ENCODE measurements at regions not wholly inside any gene's neighbourhood (a gene's known extent, or its start where the extent isn't known, plus 50 kb on each side); places are given as distances from the start of the nearest gene placed in this dataset.
A peak's percentile ranks its signal among the peaks of the same experiment; 100 is the strongest.

DNA sequence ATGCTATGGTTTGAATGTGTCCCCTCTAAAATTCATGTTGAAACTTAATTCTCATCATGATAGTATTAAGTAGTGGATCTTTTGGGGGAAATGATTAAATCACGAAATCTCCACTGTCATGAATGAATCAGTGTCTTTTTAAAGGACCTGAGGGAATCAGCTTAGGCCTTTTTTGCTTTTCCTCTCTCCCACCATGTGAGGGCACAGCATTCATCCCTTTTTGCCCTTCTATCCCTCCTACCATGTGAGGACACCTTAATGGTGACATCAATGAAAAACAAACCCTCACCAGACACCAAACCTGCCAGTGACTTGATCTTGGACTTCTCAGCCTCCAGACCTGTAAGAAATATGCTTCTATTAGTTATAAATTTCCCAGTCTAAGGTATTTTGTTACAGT lies 247.1 kb upstream of the UBE2E3 start:
- no peak overlapping the region for H3K4me2 ChIP-seq (ENCODE audit: unreplicated experiment)
- 0 out of 2 replicates have a peak, but pooled peaks cover under 1% of the 10 kb centered on the region for H3K9me2 ChIP-seq (ENCODE audit: insufficient read depth)
- no peaks in the 10 kb centered on the region for H3K36me3 ChIP-seq (ENCODE audit: low read depth)
- no peak overlapping the region for H2AFZ ChIP-seq
- no peaks in the 10 kb centered on the region for H4K20me1 ChIP-seq (ENCODE audit: insufficient read depth)
- no peaks in the 10 kb centered on the region for H3K27me3 ChIP-seq (replicated peaks; ENCODE audit: insufficient read depth)
- no peak overlapping the region for H3K4me3 ChIP-seq
- DNase-seq, result no peak
- H3K79me2 ChIP-seq (ENCODE audit: insufficient read depth), result no peaks in the 10 kb centered on the region
- WGBS, 2 experiments (ENCODE audit: low coverage in 1 of 2, low lambda C conversion rate in 2 of 2, missing lambda C conversion rate in 2 of 2), result 78 to 80% methylated on average over 1 of the region's 1 CpG
- H3F3A ChIP-seq (ENCODE audit: insufficient read depth), result no peaks in the 10 kb centered on the region; the same call in 1 of the 2 replicates
- no peak overlapping the region for H3K27ac ChIP-seq
- peaks cover 17% of the 10 kb centered on the region for H3K4me1 ChIP-seq (ENCODE audit: insufficient read depth)
- no peak overlapping the region for H3K9ac ChIP-seq
- in situ Hi-C loops (cut with MboI), result no loop called here
- no peaks in the 10 kb centered on the region for H3K9me3 ChIP-seq (ENCODE audit: low read depth)
- no peak for TF ChIP-seq EZH2phosphoT487 (IDR thresholded peaks at IDR 0.05; ENCODE audit: insufficient read depth, low read depth)
- TF ChIP-seq EZH2 (IDR thresholded peaks at IDR 0.05; ENCODE audit: insufficient read depth, poor library complexity, severe bottlenecking), result no peak

DNA sequence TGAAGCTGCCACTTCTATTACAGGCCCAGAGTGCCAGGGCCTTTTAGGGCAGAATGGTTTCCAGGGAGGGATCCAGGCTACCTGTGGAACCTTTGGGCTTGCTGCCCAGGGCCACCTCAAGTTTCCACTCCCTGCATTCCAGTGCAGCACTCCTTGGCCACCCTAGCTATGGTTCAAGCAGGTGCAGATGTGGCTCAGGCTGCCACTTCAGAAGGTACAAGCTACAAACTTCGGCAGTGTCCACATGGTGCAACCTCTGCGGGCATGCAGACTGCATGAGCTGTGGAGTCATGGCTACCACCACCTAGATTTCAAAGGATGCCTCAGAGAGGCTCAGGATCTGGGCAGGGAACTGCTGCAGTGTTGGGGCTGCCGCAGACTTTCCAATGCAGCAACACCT lies 248.1 kb upstream of the UBE2E3 start:
- no peak overlapping the region for H3K4me2 ChIP-seq (ENCODE audit: unreplicated experiment)
- H3K79me2 ChIP-seq (ENCODE audit: insufficient read depth), result no peaks in the 10 kb centered on the region
- no peaks in the 10 kb centered on the region for H3K27me3 ChIP-seq (replicated peaks; ENCODE audit: insufficient read depth)
- no peaks in the 10 kb centered on the region for H4K20me1 ChIP-seq (ENCODE audit: insufficient read depth)
- H3K36me3 ChIP-seq (ENCODE audit: low read depth), result no peaks in the 10 kb centered on the region
- peaks cover 17% of the 10 kb centered on the region for H3K4me1 ChIP-seq (ENCODE audit: insufficient read depth)
- H3F3A ChIP-seq (ENCODE audit: insufficient read depth), result no peaks in the 10 kb centered on the region; the same call in 1 of the 2 replicates
- no peak overlapping the region for H3K9ac ChIP-seq
- H2AFZ ChIP-seq, result no peak overlapping the region
- TF ChIP-seq EZH2 (IDR thresholded peaks at IDR 0.05; ENCODE audit: insufficient read depth, poor library complexity, severe bottlenecking) (no peak), EZH2phosphoT487 (IDR thresholded peaks at IDR 0.05; ENCODE audit: insufficient read depth, low read depth) (no peak)
- H3K4me3 ChIP-seq, result no peak overlapping the region
- WGBS, 2 experiments (ENCODE audit: low coverage in 1 of 2, low lambda C conversion rate in 2 of 2, missing lambda C conversion rate in 2 of 2), result 96 to 100% methylated on average over 3 of the region's 3 CpGs
- no peaks in the 10 kb centered on the region for H3K9me3 ChIP-seq (ENCODE audit: low read depth)
- no peak for DNase-seq
- no peak overlapping the region for H3K27ac ChIP-seq
- H3K9me2 ChIP-seq (ENCODE audit: insufficient read depth), result 0 out of 2 replicates have a peak, but pooled peaks cover 3% of the 10 kb centered on the region
- in situ Hi-C loops (cut with MboI), result no loop called here

DNA sequence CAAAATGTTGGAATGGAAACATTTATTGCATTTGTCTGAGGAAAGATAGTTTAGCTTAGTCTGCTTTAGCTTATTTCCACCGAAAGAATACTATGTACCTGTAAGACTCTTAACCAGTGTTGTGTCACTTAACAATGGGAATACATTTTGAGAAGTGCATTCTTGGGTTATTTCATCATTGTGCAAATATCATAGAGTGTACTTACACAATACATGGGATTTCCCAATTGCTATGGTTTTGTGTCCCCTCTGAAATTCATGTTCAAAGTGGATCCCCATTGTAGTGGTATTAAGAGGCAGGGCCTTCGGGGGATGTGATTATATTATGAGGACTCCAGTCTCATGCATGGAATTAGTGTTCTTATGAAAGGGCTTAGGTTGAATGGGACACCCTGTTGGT lies 249.4 kb upstream of the UBE2E3 start:
- DNase-seq, result peak; percentile 42
- Histone ChIP-seq H4K20me1 (ENCODE audit: insufficient read depth) (no peaks in the 10 kb centered on the region), H3K9ac (no peak overlapping the region), H3K4me1 (ENCODE audit: insufficient read depth) (peaks cover 17% of the 10 kb centered on the region), H3K4me3 (no peak overlapping the region), H3K36me3 (ENCODE audit: low read depth) (no peaks in the 10 kb centered on the region), H3K4me2 (ENCODE audit: unreplicated experiment) (no peak overlapping the region), H3K27ac (no peak overlapping the region), H2AFZ (no peak overlapping the region), H3K27me3 (replicated peaks; ENCODE audit: insufficient read depth) (no peaks in the 10 kb centered on the region), H3K9me2 (ENCODE audit: insufficient read depth) (0 out of 2 replicates have a peak, but pooled peaks cover 3% of the 10 kb centered on the region), H3F3A (ENCODE audit: insufficient read depth) (no peaks in the 10 kb centered on the region; the same call in 1 of the 2 replicates), H3K79me2 (ENCODE audit: insufficient read depth) (no peaks in the 10 kb centered on the region), H3K9me3 (ENCODE audit: low read depth) (no peaks in the 10 kb centered on the region)
- in situ Hi-C loops (cut with MboI), result no loop called here
- WGBS, 2 experiments (ENCODE audit: low coverage in 1 of 2, low lambda C conversion rate in 2 of 2, missing lambda C conversion rate in 2 of 2), result 98 to 99% methylated on average over 2 of the region's 2 CpGs
- no peak for TF ChIP-seq EZH2phosphoT487 (IDR thresholded peaks at IDR 0.05; ENCODE audit: insufficient read depth, low read depth)

DNA sequence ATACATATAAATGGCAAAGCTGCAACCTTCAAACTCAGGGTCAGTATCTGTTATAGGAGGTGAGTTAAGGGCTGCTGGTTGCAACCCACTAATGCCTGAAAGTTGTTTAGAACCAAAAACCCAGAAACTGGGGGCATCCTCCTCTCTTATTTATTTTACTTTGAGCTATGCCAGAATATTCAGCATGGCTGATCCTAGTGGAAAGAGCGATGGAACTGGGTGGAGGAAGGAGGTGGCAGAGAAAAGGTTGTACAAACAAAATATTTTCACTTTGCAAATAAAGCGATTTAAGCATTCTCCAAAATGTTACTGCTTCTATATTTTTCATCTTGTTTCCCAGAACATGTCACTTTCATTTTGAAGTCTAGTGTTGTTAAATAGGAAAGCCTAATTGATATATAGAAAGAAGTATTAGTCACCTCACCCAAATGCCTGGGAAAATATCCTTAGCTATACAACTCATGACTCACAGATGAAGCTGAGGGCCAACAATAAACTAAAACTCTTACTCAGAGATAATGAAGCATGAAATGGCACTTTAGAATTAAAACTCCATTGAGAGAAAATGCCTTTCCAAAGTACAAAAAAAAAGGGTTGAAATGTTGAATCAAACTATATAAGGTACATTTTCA lies 251.4 kb upstream of the UBE2E3 start:
- no peaks in the 10 kb centered on the region for H4K20me1 ChIP-seq (ENCODE audit: insufficient read depth)
- peak overlapping the region; percentile 29; the same call in 1 of the 2 replicates for H3K4me3 ChIP-seq
- peak overlapping the region; percentile 75 for H3K27ac ChIP-seq
- peak; percentile 95 for DNase-seq
- peak overlapping the region; percentile 68 for H3K4me2 ChIP-seq (ENCODE audit: unreplicated experiment)
- no peaks in the 10 kb centered on the region for H3K9me3 ChIP-seq (ENCODE audit: low read depth)
- peaks cover 4% of the 10 kb centered on the region for H3F3A ChIP-seq (ENCODE audit: insufficient read depth)
- 56 to 65% methylated on average over 2 of the region's 2 CpGs for WGBS, 2 experiments (ENCODE audit: low coverage in 1 of 2, low lambda C conversion rate in 2 of 2, missing lambda C conversion rate in 2 of 2)
- no peaks in the 10 kb centered on the region for H3K36me3 ChIP-seq (ENCODE audit: low read depth)
- peaks cover 17% of the 10 kb centered on the region for H3K4me1 ChIP-seq (ENCODE audit: insufficient read depth)
- 0 out of 2 replicates have a peak, but pooled peaks cover 3% of the 10 kb centered on the region for H3K9me2 ChIP-seq (ENCODE audit: insufficient read depth)
- H3K9ac ChIP-seq, result peak overlapping the region; percentile 54
- in situ Hi-C loops (cut with MboI), result no loop called here
- no peak overlapping the region for H2AFZ ChIP-seq
- H3K27me3 ChIP-seq (replicated peaks; ENCODE audit: insufficient read depth), result no peaks in the 10 kb centered on the region
- no peaks in the 10 kb centered on the region for H3K79me2 ChIP-seq (ENCODE audit: insufficient read depth)
- TF ChIP-seq EZH2phosphoT487 (IDR thresholded peaks at IDR 0.05; ENCODE audit: insufficient read depth, low read depth) (no peak), EZH2 (IDR thresholded peaks at IDR 0.05; ENCODE audit: insufficient read depth, poor library complexity, severe bottlenecking) (no peak)
